ENCODE measurements at regions not wholly inside any gene's neighbourhood (a gene's known extent, or its start where the extent isn't known, plus 50 kb on each side); places are given as distances from the start of the nearest gene placed in this dataset.

- no peak overlapping the region for H3K4me3 ChIP-seq
- H3K27ac ChIP-seq: no peak overlapping the region
- H3K27me3 ChIP-seq: no peaks in the 10 kb centered on the region
- no peak for TF ChIP-seq CTCF (IDR thresholded peaks at IDR 0.05)
- ATAC-seq (peak; percentile 19), DNase-seq (no peak)
- H3K4me1 ChIP-seq: no peaks in the 10 kb centered on the region
- intact Hi-C loops (cut with DNase I): no loop called here
- no peaks in the 10 kb centered on the region for H3K36me3 ChIP-seq
- no peaks in the 10 kb centered on the region for H3K9me3 ChIP-seq
Measured at GRCh38 chr13:93066187-93066586, 160.4 kb upstream of the GPC6 start.

- intact Hi-C loops (cut with DNase I): no loop called here
- Histone ChIP-seq H3K4me1 (no peaks in the 10 kb centered on the region), H3K9me3 (no peaks in the 10 kb centered on the region), H3K27ac (no peak overlapping the region), H3K36me3 (no peaks in the 10 kb centered on the region), H3K27me3 (no peaks in the 10 kb centered on the region), H3K4me3 (no peak overlapping the region)
- TF ChIP-seq CTCF (IDR thresholded peaks at IDR 0.05): no peak
- peak; percentile 42 for ATAC-seq
- no peak for DNase-seq
Measured at GRCh38 chr13:93079294-93079693, 147.3 kb upstream of the GPC6 start.

GRCh38 chr13:93080166-93080565 is 146.4 kb upstream of the GPC6 start:
- no peak overlapping the region for H3K27ac ChIP-seq
- intact Hi-C loops (cut with DNase I): no loop called here
- no peaks in the 10 kb centered on the region for H3K27me3 ChIP-seq
- no peak for ATAC-seq
- H3K4me3 ChIP-seq: no peak overlapping the region
- H3K36me3 ChIP-seq: no peaks in the 10 kb centered on the region
- no peaks in the 10 kb centered on the region for H3K4me1 ChIP-seq
- TF ChIP-seq CTCF (IDR thresholded peaks at IDR 0.05): no peak
- no peak for DNase-seq
- no peaks in the 10 kb centered on the region for H3K9me3 ChIP-seq

- Histone ChIP-seq H3K27ac (no peak overlapping the region), H3K27me3 (no peaks in the 10 kb centered on the region), H3K36me3 (no peaks in the 10 kb centered on the region), H3K4me3 (no peak overlapping the region), H3K4me1 (no peaks in the 10 kb centered on the region), H3K9me3 (no peaks in the 10 kb centered on the region)
- DNase-seq (peak in 1 of 4 donors; percentile 2), ATAC-seq (no peak)
- intact Hi-C loops (cut with DNase I): no loop called here
- no peak for TF ChIP-seq CTCF (IDR thresholded peaks at IDR 0.05)
Measured at GRCh38 chr13:93080587-93080986, 146.0 kb upstream of the GPC6 start.

- H3K27ac ChIP-seq: no peak overlapping the region
- no peaks in the 10 kb centered on the region for H3K4me1 ChIP-seq
- peaks cover 0 to 4% of the 10 kb centered on the region in 2 donors for H3K9me3 ChIP-seq
- no peaks in the 10 kb centered on the region for H3K27me3 ChIP-seq
- TF ChIP-seq CTCF (IDR thresholded peaks at IDR 0.05): no peak
- H3K4me3 ChIP-seq: no peak overlapping the region
- ATAC-seq (peak; percentile 84), DNase-seq (no peak)
- no peaks in the 10 kb centered on the region for H3K36me3 ChIP-seq
- intact Hi-C loops (cut with DNase I): no loop called here
Measured at GRCh38 chr13:93086329-93086728, 140.3 kb upstream of the GPC6 start.

All from left lung (tissue), 4 donors.